ENCODE measurements at regions not wholly inside any gene's neighbourhood (a gene's known extent, or its start where the extent isn't known, plus 50 kb on each side); places are given as distances from the start of the nearest gene placed in this dataset.

DNA sequence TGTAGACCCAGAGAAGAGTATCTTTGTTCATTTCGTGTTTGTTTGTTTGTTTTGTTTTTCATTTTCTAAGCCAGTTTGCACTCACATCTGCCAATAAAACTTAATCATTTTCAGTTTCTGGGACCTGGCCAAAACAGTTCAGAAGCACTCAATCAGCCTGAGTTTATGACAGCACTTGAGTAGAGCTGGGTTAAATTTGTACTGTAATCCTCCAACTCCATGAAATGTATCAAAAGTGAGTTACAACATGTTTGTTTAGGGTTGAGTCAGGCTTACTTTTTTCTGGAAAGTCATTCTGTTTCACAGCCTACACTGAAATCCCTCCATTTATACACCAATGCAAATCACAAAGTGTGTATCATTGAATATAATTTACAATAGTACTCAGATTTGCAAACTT lies 91.9 kb downstream of the ZWINT start:
- no peaks in the 10 kb centered on the region for H3K36me3 Mint-ChIP-seq (ENCODE audit: low read depth)
- POLR2A ChIA-PET: no interaction called here

DNA sequence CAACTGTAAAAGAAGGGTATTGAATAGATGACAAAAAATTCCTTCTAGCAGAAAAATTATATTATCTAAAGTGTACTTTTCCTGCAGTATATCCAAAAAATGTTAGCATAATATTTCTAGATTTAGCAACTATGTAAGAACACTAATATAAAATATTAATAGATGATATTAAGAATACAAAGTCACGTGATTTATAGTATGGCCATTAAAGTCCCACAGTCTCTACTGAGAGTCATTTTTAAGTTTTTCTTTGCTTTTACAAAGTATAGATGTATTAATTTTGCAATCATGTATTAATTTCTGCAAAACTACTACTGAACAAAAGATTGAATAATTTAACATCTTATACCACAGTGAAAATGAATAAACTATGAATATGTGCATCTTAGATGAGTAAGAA lies 94.9 kb downstream of the ZWINT start:
- POLR2A ChIA-PET: no interaction called here
- intact Hi-C loops (cut with micrococcal nuclease): no loop called here
- CTCF ChIA-PET: no interaction called here
- DNase-seq: no peak
- ATAC-seq (ENCODE audit: low read depth): no peak
- H3K4me1 Mint-ChIP-seq: no peaks in the 10 kb centered on the region
- TF ChIP-seq, protein P1, sequence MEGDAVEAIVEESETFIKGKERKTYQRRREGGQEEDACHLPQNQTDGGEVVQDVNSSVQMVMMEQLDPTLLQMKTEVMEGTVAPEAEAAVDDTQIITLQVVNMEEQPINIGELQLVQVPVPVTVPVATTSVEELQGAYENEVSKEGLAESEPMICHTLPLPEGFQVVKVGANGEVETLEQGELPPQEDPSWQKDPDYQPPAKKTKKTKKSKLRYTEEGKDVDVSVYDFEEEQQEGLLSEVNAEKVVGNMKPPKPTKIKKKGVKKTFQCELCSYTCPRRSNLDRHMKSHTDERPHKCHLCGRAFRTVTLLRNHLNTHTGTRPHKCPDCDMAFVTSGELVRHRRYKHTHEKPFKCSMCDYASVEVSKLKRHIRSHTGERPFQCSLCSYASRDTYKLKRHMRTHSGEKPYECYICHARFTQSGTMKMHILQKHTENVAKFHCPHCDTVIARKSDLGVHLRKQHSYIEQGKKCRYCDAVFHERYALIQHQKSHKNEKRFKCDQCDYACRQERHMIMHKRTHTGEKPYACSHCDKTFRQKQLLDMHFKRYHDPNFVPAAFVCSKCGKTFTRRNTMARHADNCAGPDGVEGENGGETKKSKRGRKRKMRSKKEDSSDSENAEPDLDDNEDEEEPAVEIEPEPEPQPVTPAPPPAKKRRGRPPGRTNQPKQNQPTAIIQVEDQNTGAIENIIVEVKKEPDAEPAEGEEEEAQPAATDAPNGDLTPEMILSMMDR (IDR thresholded peaks at IDR 0.05): no peak
- H3K9me3 Mint-ChIP-seq: no peaks in the 10 kb centered on the region
- H3K27ac Mint-ChIP-seq: no peak overlapping the region
- no peak overlapping the region for H3K4me3 Mint-ChIP-seq
- no peaks in the 10 kb centered on the region for H3K27me3 Mint-ChIP-seq
- no peaks in the 10 kb centered on the region for H3K36me3 Mint-ChIP-seq (ENCODE audit: low read depth)

More for the DNA sequence above, 91.9 kb downstream of the ZWINT start:
- DNase-seq (no peak), ATAC-seq (ENCODE audit: low read depth) (no peak)
- CTCF ChIA-PET: no interaction called here
- no peaks in the 10 kb centered on the region for H3K9me3 Mint-ChIP-seq
- TF ChIP-seq, protein P1 (IDR thresholded peaks at IDR 0.05): no peak
- H3K4me3 Mint-ChIP-seq: no peak overlapping the region
- H3K27me3 Mint-ChIP-seq: no peaks in the 10 kb centered on the region
- H3K27ac Mint-ChIP-seq: no peak overlapping the region
- no peaks in the 10 kb centered on the region for H3K4me1 Mint-ChIP-seq
- intact Hi-C loops (cut with micrococcal nuclease): no loop called here

DNA sequence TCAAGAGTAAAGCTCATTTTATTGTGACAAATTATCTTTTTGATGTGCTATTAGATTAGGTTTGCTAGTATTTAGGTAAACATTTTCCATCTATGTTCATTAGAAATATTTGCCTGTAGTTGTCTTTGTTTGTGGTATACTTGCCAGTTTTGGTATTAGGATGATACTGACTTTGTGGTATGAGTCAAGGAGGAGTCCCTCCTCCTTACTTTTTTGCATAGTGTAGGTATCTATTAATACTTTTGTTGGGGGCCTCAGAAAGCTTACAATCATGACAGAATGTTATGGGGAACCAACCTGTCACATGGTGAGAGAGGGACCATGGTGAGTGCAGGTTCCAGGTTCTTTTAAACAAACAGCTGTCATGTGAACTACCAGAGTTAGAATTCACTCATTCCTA lies 102.1 kb downstream of the ZWINT start:
- DNase-seq (no peak), ATAC-seq (ENCODE audit: low read depth) (no peak)
- H3K4me3 Mint-ChIP-seq: no peak overlapping the region
- H3K27me3 Mint-ChIP-seq: no peaks in the 10 kb centered on the region
- intact Hi-C loops (cut with micrococcal nuclease): no loop called here
- no peaks in the 10 kb centered on the region for H3K36me3 Mint-ChIP-seq (ENCODE audit: low read depth)
- no peaks in the 10 kb centered on the region for H3K4me1 Mint-ChIP-seq
- peaks cover 1% of the 10 kb centered on the region for H3K9me3 Mint-ChIP-seq
- no peak overlapping the region for H3K27ac Mint-ChIP-seq
- TF ChIP-seq, protein P1 (IDR thresholded peaks at IDR 0.05): no peak
- ChIA-PET CTCF (no interaction called here), POLR2A (no interaction called here)

DNA sequence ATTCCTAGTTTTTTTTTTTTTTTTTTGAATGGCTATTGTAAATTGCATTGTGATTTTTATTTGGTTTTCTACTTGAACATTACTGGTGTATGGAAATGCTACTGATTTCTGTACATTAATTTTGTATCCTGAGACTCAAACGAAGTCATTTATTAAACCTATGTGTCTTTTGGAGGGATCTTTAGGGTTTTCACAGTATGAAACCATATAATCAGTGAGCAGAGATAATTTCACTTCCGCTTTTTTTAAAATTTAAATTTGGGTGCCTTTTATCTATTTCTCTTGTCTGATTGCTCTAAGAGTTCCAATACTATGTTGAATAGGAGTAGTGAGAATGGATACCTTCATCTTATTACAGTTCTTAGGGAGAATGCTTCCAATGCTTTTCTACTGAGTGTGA lies 102.7 kb downstream of the ZWINT start:
- TF ChIP-seq, protein P1 (IDR thresholded peaks at IDR 0.05): no peak
- H3K36me3 Mint-ChIP-seq (ENCODE audit: low read depth): no peaks in the 10 kb centered on the region
- no peak overlapping the region for H3K4me3 Mint-ChIP-seq
- no peaks in the 10 kb centered on the region for H3K4me1 Mint-ChIP-seq
- CTCF ChIA-PET: no interaction called here
- intact Hi-C loops (cut with micrococcal nuclease): no loop called here
- DNase-seq: no peak
- H3K9me3 Mint-ChIP-seq: peaks cover 4% of the 10 kb centered on the region
- ATAC-seq (ENCODE audit: low read depth): no peak
- H3K27me3 Mint-ChIP-seq: no peaks in the 10 kb centered on the region
- H3K27ac Mint-ChIP-seq: no peak overlapping the region
- POLR2A ChIA-PET: no interaction called here

DNA sequence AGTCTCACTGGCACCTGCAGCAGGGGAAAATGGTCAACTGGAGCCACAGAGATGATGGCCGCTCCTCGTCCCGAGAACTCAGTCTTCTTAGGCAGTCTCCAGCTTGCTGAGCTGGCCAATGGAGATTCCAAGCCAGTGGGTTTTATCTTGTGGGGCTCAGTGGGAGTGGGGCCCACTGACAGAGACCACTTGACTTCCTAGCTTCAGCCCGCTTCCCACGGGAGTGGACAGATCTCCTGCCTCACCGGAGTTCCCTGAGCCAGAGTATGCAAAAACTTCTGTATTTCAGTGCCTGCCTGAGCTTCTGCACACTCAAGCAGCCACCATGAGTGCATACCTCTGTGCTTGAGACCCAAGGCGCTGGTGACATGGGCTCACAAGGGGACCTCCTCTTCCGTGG lies 105.8 kb downstream of the ZWINT start:
- CTCF ChIA-PET: no interaction called here
- ATAC-seq (ENCODE audit: low read depth): no peak
- intact Hi-C loops (cut with micrococcal nuclease): no loop called here

More for the DNA sequence above, 105.8 kb downstream of the ZWINT start:
- POLR2A ChIA-PET: no interaction called here
- TF ChIP-seq, protein P1 (IDR thresholded peaks at IDR 0.05): no peak
- Mint-ChIP-seq H3K27me3 (no peaks in the 10 kb centered on the region), H3K27ac (no peak overlapping the region), H3K4me1 (no peaks in the 10 kb centered on the region), H3K9me3 (peaks cover 4% of the 10 kb centered on the region), H3K36me3 (ENCODE audit: low read depth) (no peaks in the 10 kb centered on the region), H3K4me3 (no peak overlapping the region)
- no peak for DNase-seq

All from activated B cell treated with CpG ODN at 0.5 μM for 24 hours (primary cell).